Mucosa of gallbladder (tissue), 1 donor: ENCODE measurements at regions not wholly inside any gene's neighbourhood (a gene's known extent, or its start where the extent isn't known, plus 50 kb on each side); places are given as distances from the start of the nearest gene placed in this dataset.
"Not testable (repeated sequence)": the region's sequence is repeated elsewhere in the genome, so short reads cannot be mapped to it uniquely, and the experiment has no call there.

Source experiments
- DNase-seq: peaks from one replicate; pipeline ENCODE4 v3.0.0-alpha.2; 2020; ENCODE audit warnings: low spot score
- donor health status: DM: no; HTN: no; CAD: no.

- no peak for DNase-seq
These were observed 683.1 kb upstream of the POM121L12 start for GRCh38 chr7:52352013-52352981.

GRCh38 chr7:52344015-52344414, 691.4 kb upstream of the POM121L12 start:
- DNase-seq: no peak

GRCh38 chr7:52340067-52340466, 695.4 kb upstream of the POM121L12 start:
- DNase-seq: no peak

GRCh38 chr7:52328328-52328727, 707.1 kb upstream of the POM121L12 start:
- not testable (repeated sequence) for DNase-seq

GRCh38 chr7:52325237-52325636, 710.2 kb upstream of the POM121L12 start:
- DNase-seq: no peak

GRCh38 chr7:52323202-52323746, 712.2 kb upstream of the POM121L12 start:
- DNase-seq: no peak

GRCh38 chr7:52320610-52321009, 714.8 kb upstream of the POM121L12 start:
- DNase-seq: no peak

- DNase-seq: no peak
These were observed 717.5 kb upstream of the POM121L12 start for GRCh38 chr7:52317921-52318320.

- no peak for DNase-seq
These were observed 723.5 kb upstream of the POM121L12 start for GRCh38 chr7:52311886-52312285.

GRCh38 chr7:52309631-52310030, 725.8 kb upstream of the POM121L12 start:
- no peak for DNase-seq

- no peak for DNase-seq
These were observed 732.5 kb upstream of the POM121L12 start for GRCh38 chr7:52302765-52303520.

- no peak for DNase-seq
These were observed 738.3 kb upstream of the POM121L12 start for GRCh38 chr7:52297128-52297527.

- DNase-seq: no peak
These were observed 740.5 kb upstream of the POM121L12 start for GRCh38 chr7:52294942-52295341.

GRCh38 chr7:52289247-52289646, 746.2 kb upstream of the POM121L12 start:
- no peak for DNase-seq

- DNase-seq: no peak
These were observed 747.7 kb upstream of the POM121L12 start for GRCh38 chr7:52287698-52288097.

- no peak for DNase-seq
These were observed 749.7 kb upstream of the POM121L12 start for GRCh38 chr7:52285689-52286088.

- no peak for DNase-seq
These were observed 752.1 kb upstream of the POM121L12 start for GRCh38 chr7:52283335-52283734.

- no peak for DNase-seq
These were observed 761.5 kb upstream of the POM121L12 start for GRCh38 chr7:52273685-52274610.

- DNase-seq: no peak
These were observed 763.7 kb upstream of the POM121L12 start for GRCh38 chr7:52271703-52272102.

GRCh38 chr7:52270301-52270700, 765.1 kb upstream of the POM121L12 start:
- DNase-seq: no peak

- no peak for DNase-seq
These were observed 765.8 kb upstream of the POM121L12 start for GRCh38 chr7:52269669-52270068.
